GM12891 (cell line): ENCODE measurements at regions not wholly inside any gene's neighbourhood (a gene's known extent, or its start where the extent isn't known, plus 50 kb on each side); places are given as distances from the start of the nearest gene placed in this dataset.

Experiments used
- POLR2A ChIP-seq: IDR thresholded peaks from 2 replicates; pipeline ENCODE4 v1.6.1; 2011; ENCODE audit warnings: low read depth, low read length, control low read depth
- POLR2AphosphoS5 ChIP-seq: IDR thresholded peaks from 2 replicates; pipeline ENCODE4 v1.6.1; 2011; ENCODE audit warnings: low read depth, low read length, control low read depth
- POU2F2 ChIP-seq: IDR thresholded peaks from 2 replicates; pipeline ENCODE4 v1.6.1; 2011; ENCODE audit warnings: low read depth, mild to moderate bottlenecking, control low read depth, low read length, moderate library complexity
- SPI1 ChIP-seq: IDR thresholded peaks from 2 replicates; pipeline ENCODE4 v1.6.1; 2011; ENCODE audit warnings: low read depth, low read length, control low read depth
- TAF1 ChIP-seq: IDR thresholded peaks from 2 replicates; pipeline ENCODE4 v1.6.1; 2011; ENCODE audit warnings: low read depth, low read length, control low read depth

- TF ChIP-seq POLR2A (no peak), POLR2AphosphoS5 (no peak), TAF1 (no peak), SPI1 (no peak), POU2F2 (no peak)
Observed at GRCh38 chr13:111623743-111624505, 303.5 kb downstream of the TEX29 start.
